Ectodermal cell (in vitro differentiated cells): ENCODE measurements at regions not wholly inside any gene's neighbourhood (a gene's known extent, or its start where the extent isn't known, plus 50 kb on each side); places are given as distances from the start of the nearest gene placed in this dataset.

Experiments used
- H3K27ac ChIP-seq: 2 replicates; pipeline ENCODE4 v1.7.0; 2013; ENCODE audit warnings: mild to moderate bottlenecking, low read depth, low read length; ENCODE audit not compliant: insufficient read depth, poor library complexity, severe bottlenecking
- H3K27me3 ChIP-seq: 2 replicates; pipeline ENCODE4 v1.7.0; 2013; ENCODE audit warnings: mild to moderate bottlenecking, low read length; ENCODE audit not compliant: insufficient read depth, control insufficient read depth, poor library complexity, severe bottlenecking
- H3K36me3 ChIP-seq: one replicate; pipeline ENCODE4 v1.7.0; 2013; ENCODE audit warnings: low read length; ENCODE audit not compliant: control insufficient read depth, insufficient read depth
- H3K4me1 ChIP-seq: one replicate; pipeline ENCODE4 v1.7.0; 2013; ENCODE audit warnings: low read length; ENCODE audit not compliant: control insufficient read depth, insufficient read depth
- H3K4me3 ChIP-seq: 2 replicates; pipeline ENCODE4 v1.7.0; 2013; ENCODE audit warnings: low read depth, low read length, control low read depth; ENCODE audit not compliant: insufficient read depth
- H3K9me3 ChIP-seq: 2 replicates; pipeline ENCODE4 v1.7.0; 2013; ENCODE audit warnings: mild to moderate bottlenecking, low read length, moderate library complexity; ENCODE audit not compliant: control insufficient read depth
- WGBS, 2 experiments: methylation state at CpG; one replicate each; pipeline ENCODE4 v1.1.7; 2013; ENCODE audit warnings: missing lambda C conversion rate in 2 of 2; 5-methylcytosine and 5-hydroxymethylcytosine counted together

- no peak overlapping the region for H3K4me3 ChIP-seq
- no peaks in the 10 kb centered on the region for H3K36me3 ChIP-seq
- WGBS, 2 experiments: 94 to 95% methylated on average over 2 of the region's 2 CpGs
- H3K27ac ChIP-seq: no peak overlapping the region
- H3K4me1 ChIP-seq: no peaks in the 10 kb centered on the region
- H3K9me3 ChIP-seq: no peaks in the 10 kb centered on the region
- H3K27me3 ChIP-seq: no peaks in the 10 kb centered on the region
Observed at GRCh38 chr3:3545360-3545759, 253.9 kb upstream of the LRRN1 start.

- Histone ChIP-seq H3K27me3 (no peaks in the 10 kb centered on the region), H3K27ac (no peak overlapping the region), H3K36me3 (no peaks in the 10 kb centered on the region), H3K9me3 (no peaks in the 10 kb centered on the region), H3K4me3 (no peak overlapping the region), H3K4me1 (no peaks in the 10 kb centered on the region)
- WGBS, 2 experiments: 90 to 97% methylated on average over 4 of the region's 4 CpGs
Observed at GRCh38 chr3:3538451-3538850, 260.8 kb upstream of the LRRN1 start.

- Histone ChIP-seq H3K4me1 (no peaks in the 10 kb centered on the region), H3K9me3 (no peaks in the 10 kb centered on the region), H3K27me3 (no peaks in the 10 kb centered on the region), H3K4me3 (no peak overlapping the region), H3K27ac (no peak overlapping the region), H3K36me3 (no peaks in the 10 kb centered on the region)
- WGBS, 2 experiments: 100% methylated on average over 1 of the region's 1 CpG; no CpG with 5 or more reads in 1 of the 2 experiments
Observed at GRCh38 chr3:3532508-3532907, 266.7 kb upstream of the LRRN1 start.

DNA sequence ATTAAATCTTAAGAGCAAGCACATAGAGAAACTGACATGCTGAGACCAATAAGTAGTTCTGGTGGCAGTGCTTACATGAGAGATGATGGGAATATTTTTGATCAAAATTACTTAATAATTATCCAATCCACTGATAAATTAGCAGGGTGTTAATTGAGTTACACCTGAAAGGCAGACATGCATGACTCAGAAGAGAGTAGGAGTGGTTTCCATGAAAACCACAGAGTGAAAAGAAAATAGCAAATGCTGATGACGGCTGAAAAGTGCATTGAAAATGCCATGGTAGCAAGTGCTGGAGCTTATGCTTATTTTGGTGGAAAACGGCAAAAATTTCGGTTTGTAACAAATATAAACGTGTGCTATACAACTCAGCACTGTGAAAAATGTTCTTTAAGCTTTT is 267.8 kb upstream of the LRRN1 start:
- no peaks in the 10 kb centered on the region for H3K4me1 ChIP-seq
- WGBS, 2 experiments: 93 to 95% methylated on average over 4 of the region's 4 CpGs

GRCh38 chr3:3519266-3519665 is 280.0 kb upstream of the LRRN1 start:
- no peaks in the 10 kb centered on the region for H3K36me3 ChIP-seq
- no peak overlapping the region for H3K27ac ChIP-seq
- H3K27me3 ChIP-seq: no peaks in the 10 kb centered on the region
- H3K4me3 ChIP-seq: no peak overlapping the region
- no peaks in the 10 kb centered on the region for H3K4me1 ChIP-seq
- WGBS, 2 experiments: 93 to 95% methylated on average over 2 of the region's 2 CpGs
- no peaks in the 10 kb centered on the region for H3K9me3 ChIP-seq

More for the DNA sequence above, 267.8 kb upstream of the LRRN1 start:
- Histone ChIP-seq H3K27ac (no peak overlapping the region), H3K9me3 (no peaks in the 10 kb centered on the region), H3K4me3 (no peak overlapping the region), H3K36me3 (no peaks in the 10 kb centered on the region), H3K27me3 (no peaks in the 10 kb centered on the region)

DNA sequence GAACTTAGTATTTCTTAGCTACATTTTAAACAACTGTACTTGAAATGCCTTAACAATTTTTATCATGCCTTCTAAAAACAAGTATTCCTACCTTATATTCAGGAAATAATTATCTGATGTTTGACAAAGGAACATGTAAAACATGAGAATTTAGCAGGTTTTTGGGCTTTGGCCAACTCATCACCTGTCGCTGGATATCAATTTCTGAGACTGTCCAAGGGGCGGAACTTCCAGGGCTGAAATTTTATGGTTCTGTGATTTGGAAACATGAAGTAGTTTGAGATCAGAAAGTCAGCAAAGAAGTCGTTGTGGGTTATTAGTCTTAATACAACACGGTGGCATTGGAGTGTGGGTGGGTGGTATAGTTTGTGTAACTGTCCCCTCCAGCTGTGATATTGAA is 282.2 kb upstream of the LRRN1 start:
- Histone ChIP-seq H3K4me1 (no peaks in the 10 kb centered on the region), H3K27ac (no peak overlapping the region), H3K4me3 (no peak overlapping the region), H3K9me3 (no peaks in the 10 kb centered on the region), H3K27me3 (no peaks in the 10 kb centered on the region), H3K36me3 (no peaks in the 10 kb centered on the region)
- 86 to 89% methylated on average over 4 of the region's 4 CpGs for WGBS, 2 experiments

DNA sequence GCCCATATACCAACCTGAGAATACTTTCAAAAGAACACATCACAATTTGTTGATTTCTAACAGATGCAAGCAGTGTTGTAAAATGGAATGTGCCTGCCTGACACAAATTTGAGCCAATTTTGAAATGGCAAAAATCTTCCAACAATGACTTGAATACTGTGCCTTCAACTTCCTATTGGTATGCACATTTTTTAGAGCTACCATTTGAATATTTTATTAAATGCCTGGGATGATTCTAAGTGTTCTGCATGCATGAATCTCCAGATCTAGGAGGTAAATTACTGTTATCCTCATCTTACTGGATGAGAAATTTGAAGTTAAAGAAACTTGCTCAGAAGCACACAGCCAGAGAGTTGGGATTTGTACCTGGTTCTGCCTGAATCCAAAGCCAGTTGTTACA is 282.8 kb upstream of the LRRN1 start:
- Histone ChIP-seq H3K9me3 (no peaks in the 10 kb centered on the region), H3K4me1 (no peaks in the 10 kb centered on the region), H3K36me3 (no peaks in the 10 kb centered on the region), H3K27ac (no peak overlapping the region), H3K4me3 (no peak overlapping the region), H3K27me3 (no peaks in the 10 kb centered on the region)

GRCh38 chr3:3509665-3510064 is 289.6 kb upstream of the LRRN1 start:
- Histone ChIP-seq H3K9me3 (no peaks in the 10 kb centered on the region), H3K4me3 (no peak overlapping the region), H3K36me3 (no peaks in the 10 kb centered on the region), H3K4me1 (no peaks in the 10 kb centered on the region), H3K27ac (no peak overlapping the region), H3K27me3 (no peaks in the 10 kb centered on the region)
- WGBS, 2 experiments: 52 to 63% methylated on average over 6 of the region's 6 CpGs

DNA sequence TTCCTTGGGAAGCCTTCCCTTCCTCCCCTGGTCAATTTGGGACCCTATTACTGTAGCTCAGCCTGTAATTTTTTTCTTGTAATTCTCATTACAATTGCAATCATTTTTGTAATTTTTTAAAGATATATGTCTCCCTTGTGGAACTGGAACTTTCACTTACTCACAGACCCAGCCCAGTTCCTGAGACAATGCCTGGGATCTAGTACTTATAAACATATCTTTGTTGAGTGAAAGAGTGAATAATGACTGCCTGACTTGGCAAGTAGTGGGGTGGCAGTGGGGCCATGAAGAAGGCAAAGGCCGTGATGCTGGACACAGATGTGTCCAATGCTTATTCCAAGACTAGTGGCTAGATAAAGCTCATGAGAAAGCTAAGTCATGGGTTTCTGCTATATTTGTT is 294.5 kb upstream of the LRRN1 start:
- Histone ChIP-seq H3K36me3 (no peaks in the 10 kb centered on the region), H3K27me3 (no peaks in the 10 kb centered on the region), H3K27ac (no peak overlapping the region), H3K9me3 (no peaks in the 10 kb centered on the region), H3K4me3 (no peak overlapping the region), H3K4me1 (no peaks in the 10 kb centered on the region)
- WGBS, 2 experiments: 92 to 93% methylated on average over 1 of the region's 1 CpG

- Histone ChIP-seq H3K9me3 (no peaks in the 10 kb centered on the region), H3K4me1 (no peaks in the 10 kb centered on the region), H3K4me3 (no peak overlapping the region), H3K27ac (no peak overlapping the region), H3K36me3 (no peaks in the 10 kb centered on the region), H3K27me3 (no peaks in the 10 kb centered on the region)
- 90 to 95% methylated on average over 4 of the region's 4 CpGs for WGBS, 2 experiments
Observed at GRCh38 chr3:3503411-3503810, 295.8 kb upstream of the LRRN1 start.

DNA sequence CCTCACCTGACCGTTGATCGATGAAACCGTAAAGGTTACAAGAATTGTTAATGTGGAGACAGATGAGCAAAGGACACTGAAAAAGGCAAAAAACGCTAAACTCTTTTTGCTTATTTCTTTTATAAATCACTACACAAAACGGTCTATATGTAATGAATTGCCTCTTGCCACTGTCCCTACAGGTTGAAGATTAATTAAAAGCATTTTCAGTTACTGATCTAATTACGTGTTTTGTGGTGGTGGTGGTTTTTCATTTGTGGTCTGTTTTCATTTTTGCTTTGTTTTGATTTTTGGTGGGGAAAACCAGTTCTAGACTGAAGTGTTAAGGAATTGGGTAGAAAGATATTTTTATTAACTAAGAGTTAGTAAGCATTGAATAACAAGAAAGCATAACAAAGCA is 299.2 kb upstream of the LRRN1 start:
- no peaks in the 10 kb centered on the region for H3K36me3 ChIP-seq
- WGBS, 2 experiments: 88 to 94% methylated on average over 6 of the region's 6 CpGs

More for the DNA sequence above, 299.2 kb upstream of the LRRN1 start:
- Histone ChIP-seq H3K27ac (no peak overlapping the region), H3K9me3 (no peaks in the 10 kb centered on the region), H3K4me1 (no peaks in the 10 kb centered on the region), H3K27me3 (no peaks in the 10 kb centered on the region), H3K4me3 (no peak overlapping the region)
